Endothelial cell of umbilical vein (primary cell): ENCODE measurements at regions not wholly inside any gene's neighbourhood (a gene's known extent, or its start where the extent isn't known, plus 50 kb on each side); places are given as distances from the start of the nearest gene placed in this dataset.

ENCODE experiments used
- BruUV-seq: library from RNA; stranded (reverse); fragments of 400-500 nt; replicated peaks from 2 replicates; lab custom pipeline; 2021; lab: Mats Ljungman, UMichigan
- CTCF ChIA-PET: fragments of 300-600, 350-600 bp; sonication (Branson Sonifier 250); formaldehyde crosslinking; loops from one replicate; lab custom pipeline; 2021; ENCODE audit warnings: antibody characterized with exemption, inconsistent platforms; lab: Charles Lee
- POLR2A ChIA-PET: fragments of 300-600, 350-600 bp; sonication (Branson Sonifier 250); formaldehyde crosslinking; loops from one replicate; lab custom pipeline; 2021; ENCODE audit warnings: antibody characterized with exemption, inconsistent platforms; lab: Charles Lee
- DNase-seq: peaks from one replicate; pipeline ENCODE4 v3.0.0-alpha.2; 2011; ENCODE audit warnings: low read depth, low spot score
- FAIRE-seq: peaks from 2 replicates; lab custom pipeline; 2011; peaks lifted over from hg19 to GRCh38; lab: Jason Lieb, UNC
- H2AFZ ChIP-seq: 2 replicates; pipeline ENCODE4 v1.6.0; 2012; ENCODE audit warnings: low read depth, low read length, control low read depth, inconsistent platforms
- H3K27ac ChIP-seq: 2 replicates; pipeline ENCODE4 v1.5.1; 2011; ENCODE audit warnings: low read depth, mild to moderate bottlenecking, control low read depth, low read length, moderate library complexity; ENCODE audit not compliant: insufficient read depth
- H3K27me3 ChIP-seq, 2 experiments: 2 replicates each; pipeline versions ENCODE4 v1.6.0 to v1.6.1; 2011; ENCODE audit warnings: low read length in 2 of 2, mixed read lengths in 1 of 2; ENCODE audit not compliant: control insufficient read depth in 2 of 2, insufficient read depth in 2 of 2
- H3K36me3 ChIP-seq, 2 experiments: 2 replicates in 1 of 2; 3 replicates in 1 of 2; pipeline ENCODE4 v1.5.1; 2011; ENCODE audit warnings: low read length in 2 of 2, mild to moderate bottlenecking in 1 of 2, moderate library complexity in 1 of 2; ENCODE audit not compliant: control insufficient read depth in 2 of 2, insufficient read depth in 2 of 2; ENCODE audit errors: extremely low read depth in 1 of 2
- H3K4me1 ChIP-seq: 3 replicates; pipeline ENCODE4 v1.5.1; 2011; ENCODE audit warnings: mild to moderate bottlenecking, low read length; ENCODE audit not compliant: control insufficient read depth, insufficient read depth; ENCODE audit errors: extremely low read depth
- H3K4me2 ChIP-seq: 2 replicates; pipeline ENCODE4 v1.6.1; 2011; ENCODE audit warnings: low read length, control low read depth, mixed read lengths; ENCODE audit not compliant: insufficient read depth
- H3K4me3 ChIP-seq, 3 experiments: fragments of 200-600 bp in 1 of 3; sonication (generic), shearing (Covaris generic) in 1 of 3; replicated peaks in 1 of 3; 2 replicates each; pipeline ENCODE4 v1.5.1; 2011 to 2016; ENCODE audit warnings: control low read depth in 3 of 3, low read length in 3 of 3, mild to moderate bottlenecking in 2 of 3, inconsistent platforms in 1 of 3, low read depth in 1 of 3, moderate library complexity in 1 of 3; ENCODE audit not compliant: insufficient read depth in 1 of 3
- H3K79me2 ChIP-seq: 2 replicates; pipeline ENCODE4 v1.6.0; 2012; ENCODE audit warnings: low read length, inconsistent platforms; ENCODE audit not compliant: control insufficient read depth, insufficient read depth
- H3K9ac ChIP-seq: replicated peaks from 2 replicates; pipeline ENCODE3; 2011; ENCODE audit warnings: low read length, control low read depth; ENCODE audit not compliant: insufficient read depth; ENCODE audit errors: extremely low read depth
- H3K9me1 ChIP-seq: replicated peaks from 3 replicates; pipeline ENCODE4 v1.6.0; 2011; ENCODE audit warnings: mild to moderate bottlenecking, low read length; ENCODE audit not compliant: control insufficient read depth, insufficient read depth; ENCODE audit errors: extremely low read depth
- H3K9me3 ChIP-seq: replicated peaks from 2 replicates; pipeline ENCODE4 v1.5.1; 2012; ENCODE audit warnings: low read length, inconsistent platforms; ENCODE audit not compliant: control insufficient read depth, insufficient read depth
- H4K20me1 ChIP-seq: replicated peaks from 2 replicates; pipeline ENCODE3; 2011; ENCODE audit warnings: mild to moderate bottlenecking, low read length; ENCODE audit not compliant: control insufficient read depth, insufficient read depth; ENCODE audit errors: extremely low read depth
- EZH2 ChIP-seq: IDR thresholded peaks from 2 replicates; pipeline ENCODE4 v1.6.1; 2012; ENCODE audit warnings: borderline replicate concordance, low read depth, mild to moderate bottlenecking, moderate library complexity, low read length, inconsistent platforms; ENCODE audit not compliant: severe bottlenecking
- FOS ChIP-seq: IDR thresholded peaks from 2 replicates; pipeline ENCODE4 v1.6.1; 2011; ENCODE audit warnings: mild to moderate bottlenecking, low read length, moderate library complexity, borderline replicate concordance; ENCODE audit not compliant: insufficient read depth
- GATA2 ChIP-seq: IDR thresholded peaks from 2 replicates; pipeline ENCODE4 v1.7.0; 2011; ENCODE audit warnings: low read depth, mild to moderate bottlenecking, moderate library complexity, mixed read lengths, low read length; ENCODE audit not compliant: insufficient read length, insufficient read depth
- JUN ChIP-seq: IDR thresholded peaks from 2 replicates; pipeline ENCODE4 v1.6.1; 2011; ENCODE audit warnings: borderline replicate concordance, low read depth; ENCODE audit not compliant: insufficient read length, insufficient read depth
- MAX ChIP-seq: IDR thresholded peaks from 2 replicates; pipeline ENCODE4 v1.6.1; 2011; ENCODE audit not compliant: insufficient read depth, insufficient read length
- MYC ChIP-seq: IDR thresholded peaks from one replicate; pipeline ENCODE4 v1.6.1; 2011; ENCODE audit warnings: mild to moderate bottlenecking, low read depth, low read length
- POLR2A ChIP-seq: IDR thresholded peaks from 2 replicates; pipeline ENCODE4 v1.6.1; 2012; ENCODE audit warnings: low read depth, mild to moderate bottlenecking, control low read depth, low read length
- POLR2AphosphoS5 ChIP-seq: IDR thresholded peaks from 2 replicates; pipeline ENCODE4 v1.6.1; 2012; ENCODE audit warnings: low read depth, mild to moderate bottlenecking, control low read depth, low read length, moderate library complexity; ENCODE audit not compliant: insufficient read depth
- dilution Hi-C: fragments of 300-500 bp; cut with MboI; formaldehyde crosslinking; loops from one replicate; pipeline ENCODE4 v1.15.0; 2019; ENCODE audit warnings: low sequenced_read_pairs; ENCODE audit not compliant: extremely low pct_ligation_motif_present
- intact Hi-C: fragments of 100-400 bp; cut with micrococcal nuclease; formaldehyde crosslinking; loops from one replicate; pipeline ENCODE4 v1.10.0; 2022
- TF ChIP-seq, protein P1 (sequence below), 2 donors: IDR thresholded peaks; 1 replicate in 1 of 2; 2 replicates in 1 of 2; pipeline ENCODE4 v1.5.1; 2011; ENCODE audit warnings: low read length in 2 of 2, mild to moderate bottlenecking in 2 of 2, moderate library complexity in 2 of 2, control low read depth in 1 of 2, inconsistent platforms in 1 of 2, low read depth in 1 of 2; ENCODE audit not compliant: insufficient read depth in 1 of 2; ENCODE audit errors: extremely low read depth in 1 of 2

- Histone ChIP-seq H3K79me2 (no peaks in the 10 kb centered on the region), H3K4me2 (no peak overlapping the region), H3K27me3 (no peaks in the 10 kb centered on the region), H3K27ac (no peak overlapping the region), H3K36me3 (no peaks in the 10 kb centered on the region), H2AFZ (no peak overlapping the region), H3K9ac (no peak overlapping the region), H3K9me3 (no peaks in the 10 kb centered on the region), H3K9me1 (no peaks in the 10 kb centered on the region), H3K4me1 (peaks cover 26% of the 10 kb centered on the region), H4K20me1 (no peaks in the 10 kb centered on the region), H3K4me3 (no peak overlapping the region)
- BruUV-seq, result no TSS peak
- dilution Hi-C loops, result no loop called here
- FAIRE-seq, result no peak
- POLR2A ChIA-PET, result no interaction called here
- TF ChIP-seq MAX (no peak), MYC (no peak), POLR2A (no peak), FOS (no peak), JUN (no peak), EZH2 (no peak), POLR2AphosphoS5 (no peak), GATA2 (no peak)
- TF ChIP-seq, protein P1, sequence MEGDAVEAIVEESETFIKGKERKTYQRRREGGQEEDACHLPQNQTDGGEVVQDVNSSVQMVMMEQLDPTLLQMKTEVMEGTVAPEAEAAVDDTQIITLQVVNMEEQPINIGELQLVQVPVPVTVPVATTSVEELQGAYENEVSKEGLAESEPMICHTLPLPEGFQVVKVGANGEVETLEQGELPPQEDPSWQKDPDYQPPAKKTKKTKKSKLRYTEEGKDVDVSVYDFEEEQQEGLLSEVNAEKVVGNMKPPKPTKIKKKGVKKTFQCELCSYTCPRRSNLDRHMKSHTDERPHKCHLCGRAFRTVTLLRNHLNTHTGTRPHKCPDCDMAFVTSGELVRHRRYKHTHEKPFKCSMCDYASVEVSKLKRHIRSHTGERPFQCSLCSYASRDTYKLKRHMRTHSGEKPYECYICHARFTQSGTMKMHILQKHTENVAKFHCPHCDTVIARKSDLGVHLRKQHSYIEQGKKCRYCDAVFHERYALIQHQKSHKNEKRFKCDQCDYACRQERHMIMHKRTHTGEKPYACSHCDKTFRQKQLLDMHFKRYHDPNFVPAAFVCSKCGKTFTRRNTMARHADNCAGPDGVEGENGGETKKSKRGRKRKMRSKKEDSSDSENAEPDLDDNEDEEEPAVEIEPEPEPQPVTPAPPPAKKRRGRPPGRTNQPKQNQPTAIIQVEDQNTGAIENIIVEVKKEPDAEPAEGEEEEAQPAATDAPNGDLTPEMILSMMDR (IDR thresholded peaks at IDR 0.05; ENCODE audit: extremely low read depth in 1 of 2, insufficient read depth in 1 of 2, low read depth in 1 of 2, low read length in 2 of 2), result no peak
- intact Hi-C loops, result no loop called here
- CTCF ChIA-PET, result interaction anchor here (1.6 to 1.9 kb wide), 3 partner anchors 8 to 309 kb away, joined by 4 to 8 read pairs (median 5); no protein-coding TSS in a partner anchor
- no peak for DNase-seq
Observed at GRCh38 chr16:86753399-86753798, 175.1 kb downstream of the FOXL1 start.
